ENCODE measurements at regions not wholly inside any gene's neighbourhood (a gene's known extent, or its start where the extent isn't known, plus 50 kb on each side); places are given as distances from the start of the nearest gene placed in this dataset.

DNA sequence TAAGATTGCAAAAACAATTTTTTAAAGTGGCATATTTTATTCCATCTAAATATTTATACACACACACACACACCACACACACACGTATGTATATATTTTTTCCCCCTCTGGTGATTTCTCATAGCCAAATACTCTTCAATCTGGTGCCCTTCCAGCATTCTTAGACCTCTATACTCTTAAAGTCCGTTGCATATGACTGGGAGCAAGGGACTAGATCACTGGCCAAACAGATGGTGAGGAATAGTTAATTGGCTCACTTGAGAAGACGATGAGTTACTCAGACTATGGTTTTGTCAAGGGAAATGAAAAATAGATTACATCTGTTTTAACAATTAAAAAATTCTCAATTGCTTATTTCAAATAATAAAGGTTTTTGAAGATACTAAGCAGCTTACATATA, 512.5 kb upstream of the LRRTM4 start:
- DNase-seq, result no peak

DNA sequence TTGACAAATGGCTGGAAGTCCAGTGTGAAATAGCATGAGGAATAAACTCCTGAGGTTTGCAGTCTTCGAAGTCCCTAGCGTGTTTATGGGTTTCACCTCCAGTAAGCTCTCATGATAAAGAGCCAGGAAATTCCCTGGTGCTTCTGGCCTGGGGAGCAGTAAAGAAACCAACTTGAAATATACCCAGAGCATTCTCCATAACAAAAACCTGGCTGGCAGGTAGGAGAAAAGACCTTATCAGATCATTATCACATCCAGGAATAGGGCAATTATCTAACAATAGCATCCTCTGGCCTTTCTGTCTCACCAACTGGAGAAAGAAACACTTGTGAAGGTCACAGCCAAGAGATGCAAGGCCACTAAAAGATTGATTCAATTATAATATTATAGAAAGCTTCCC, 513.6 kb upstream of the LRRTM4 start:
- DNase-seq, result no peak

DNA sequence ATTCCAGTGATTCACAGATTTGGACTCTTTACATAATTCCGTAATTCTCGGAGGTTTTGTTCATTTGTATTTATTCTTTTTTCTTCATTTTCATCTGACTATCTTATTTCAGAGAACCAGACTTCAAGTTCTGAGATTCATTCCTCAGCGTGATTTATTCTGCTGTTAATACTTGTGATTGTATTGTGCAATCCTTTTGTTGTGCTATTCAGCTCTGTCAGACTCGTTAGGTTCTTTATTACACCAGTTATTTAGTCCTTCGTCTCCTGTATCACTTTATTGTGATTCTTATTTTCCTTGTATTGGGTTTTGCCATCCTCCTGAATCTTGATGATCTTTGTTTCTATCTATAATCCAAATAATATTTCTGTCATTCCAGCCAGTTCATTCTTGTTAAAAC, 529.3 kb upstream of the LRRTM4 start:
- no peak for DNase-seq

DNA sequence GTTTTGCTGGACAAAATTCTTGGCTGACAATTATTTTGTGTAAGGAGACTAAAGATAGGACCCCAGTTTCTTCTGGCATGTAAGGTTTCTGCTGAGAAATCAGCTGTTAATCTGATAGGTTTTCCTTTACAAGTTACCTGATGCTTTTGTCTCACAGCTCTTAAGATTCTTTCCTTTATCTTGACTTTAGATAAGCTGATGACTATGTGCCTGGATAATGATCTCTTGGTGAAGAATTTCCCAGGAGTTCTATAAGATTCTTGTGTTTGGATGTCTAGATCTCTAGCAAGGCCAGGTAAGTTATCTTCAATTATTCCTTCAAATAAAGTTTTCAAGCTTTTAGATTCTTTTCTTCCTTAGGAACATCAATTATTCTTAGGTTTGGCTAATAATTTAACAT, 534.8 kb upstream of the LRRTM4 start:
- DNase-seq, result no peak

DNA sequence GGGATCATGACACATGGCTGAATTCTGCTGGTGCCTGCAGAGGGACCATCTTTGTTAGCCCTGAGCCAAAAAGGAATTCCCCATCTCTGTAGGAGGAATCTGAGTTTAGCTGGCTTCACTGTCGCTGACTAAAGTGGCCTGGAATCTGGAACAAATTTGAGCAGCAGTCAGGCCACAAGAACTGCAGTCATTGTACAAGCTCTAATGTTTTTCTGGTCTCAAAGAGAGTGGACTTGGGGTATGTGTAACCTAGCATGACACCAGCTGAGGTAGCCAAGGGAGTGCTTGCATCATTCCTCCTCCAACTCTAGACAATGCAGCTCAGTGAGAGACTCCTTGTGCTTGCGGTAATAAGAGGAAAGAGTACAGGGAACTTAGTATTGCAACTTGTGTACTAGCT, 539.1 kb upstream of the LRRTM4 start:
- no peak for DNase-seq

DNA sequence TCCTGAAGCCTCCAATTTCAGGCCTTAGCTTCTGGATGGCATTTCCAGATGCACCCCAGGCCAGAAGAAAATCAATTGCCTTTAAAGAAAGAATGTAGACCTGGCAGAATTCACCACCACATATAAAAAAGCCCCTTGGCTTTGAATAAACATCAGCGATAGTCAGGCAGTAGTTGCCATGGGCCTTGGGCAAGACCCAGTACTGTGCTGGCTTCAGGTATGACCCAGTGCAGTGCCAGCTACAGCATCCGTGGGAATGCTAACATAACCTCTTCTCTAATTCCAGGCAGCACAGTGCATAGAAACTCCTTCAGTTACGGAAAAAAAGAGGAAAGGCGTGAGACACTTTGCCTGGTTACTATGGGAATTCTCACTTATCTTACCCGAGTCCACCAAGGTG, 539.6 kb upstream of the LRRTM4 start:
- no peak for DNase-seq

DNA sequence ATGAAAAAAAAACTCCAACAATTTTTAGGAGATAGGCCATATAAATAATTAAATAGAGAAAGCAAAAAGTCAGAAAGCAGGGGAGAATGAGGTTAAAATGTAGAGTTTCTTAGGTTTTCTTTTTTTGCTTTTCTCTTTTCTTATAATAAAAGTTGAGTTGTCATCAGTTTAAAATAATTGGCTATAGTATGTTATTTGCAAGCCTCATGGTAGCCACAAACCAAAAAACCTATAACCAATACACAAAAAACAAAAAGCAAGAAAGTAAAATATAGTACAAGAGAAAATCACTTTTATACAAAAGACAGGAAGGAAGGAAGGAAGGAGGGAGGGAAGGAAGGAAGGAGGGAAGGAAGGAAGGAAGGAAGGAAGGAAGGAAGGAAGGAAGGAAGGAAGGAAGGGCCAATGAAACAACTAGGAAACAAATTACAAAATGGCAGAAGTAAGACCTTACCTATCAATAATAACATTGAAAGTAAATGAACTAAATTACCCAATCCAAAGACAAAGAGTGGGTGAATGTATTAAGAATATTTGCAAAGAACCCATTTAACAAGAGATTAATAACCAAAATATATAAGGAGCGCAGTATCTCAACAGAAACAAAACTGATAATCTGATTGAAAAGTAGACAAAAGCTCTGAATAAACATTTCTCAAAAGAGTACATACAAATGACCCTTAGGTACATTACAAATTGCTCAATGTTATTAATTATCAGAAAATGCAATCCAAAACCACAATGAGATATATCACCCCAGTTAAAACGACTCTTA, 541.3 kb upstream of the LRRTM4 start:
- DNase-seq, result no peak

DNA sequence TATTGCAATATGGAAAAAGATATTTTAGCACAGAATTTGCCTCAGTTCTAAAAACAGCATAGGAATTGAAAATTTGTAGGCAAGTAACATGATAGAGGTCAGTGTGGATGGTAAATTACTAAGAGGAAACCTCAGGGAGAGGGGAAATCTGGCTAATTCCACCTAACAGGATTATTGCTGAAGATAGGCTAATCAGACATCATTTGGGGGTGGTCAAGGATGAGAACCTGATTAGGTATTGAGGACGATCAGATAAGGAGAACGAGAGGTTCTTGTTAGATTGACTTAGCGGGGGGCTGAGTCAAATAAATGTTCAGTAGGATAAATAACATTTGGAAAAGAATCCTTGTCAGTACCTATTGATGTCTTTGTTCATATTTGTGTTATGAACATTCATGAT, 543.2 kb upstream of the LRRTM4 start:
- DNase-seq, result no peak

DNA sequence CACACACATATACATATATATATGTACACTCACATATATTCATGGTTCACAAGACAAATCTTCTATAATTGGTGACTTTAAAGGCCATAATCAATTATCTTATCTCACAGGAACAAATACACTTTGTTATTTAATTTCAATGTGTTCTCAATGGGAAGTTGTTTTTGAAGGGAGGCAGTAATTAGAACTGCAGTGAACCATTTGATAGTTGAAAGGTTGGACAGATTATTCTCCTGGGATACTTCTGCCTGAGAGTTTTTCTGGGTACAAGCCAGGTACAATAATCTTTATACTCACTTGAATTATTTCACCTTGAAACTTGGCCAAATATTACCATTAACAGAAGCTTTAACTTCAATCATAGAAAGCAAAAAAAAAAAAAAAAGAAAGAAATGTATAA, 546.6 kb upstream of the LRRTM4 start:
- DNase-seq, result peak; percentile 56 to 63

DNA sequence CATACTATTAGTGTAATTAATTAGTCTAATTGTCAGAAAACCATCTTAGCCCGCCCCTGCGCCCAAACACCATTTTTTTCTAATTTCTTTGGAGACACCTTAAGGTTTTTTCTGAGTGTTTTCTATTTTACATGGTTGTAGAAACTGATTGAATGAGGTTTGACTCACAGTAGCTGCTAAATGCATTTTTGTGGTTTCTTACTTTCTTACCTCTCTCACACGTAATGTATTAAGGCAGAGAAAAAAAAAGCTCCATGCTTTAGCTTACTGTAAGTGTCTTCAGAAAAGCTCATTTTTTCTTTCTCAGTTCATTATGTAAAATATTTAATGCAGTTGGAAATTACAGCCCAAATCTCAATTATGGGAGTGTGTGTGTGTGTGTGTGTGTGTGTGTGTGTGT, 548.5 kb upstream of the LRRTM4 start:
- DNase-seq, result no peak

DNA sequence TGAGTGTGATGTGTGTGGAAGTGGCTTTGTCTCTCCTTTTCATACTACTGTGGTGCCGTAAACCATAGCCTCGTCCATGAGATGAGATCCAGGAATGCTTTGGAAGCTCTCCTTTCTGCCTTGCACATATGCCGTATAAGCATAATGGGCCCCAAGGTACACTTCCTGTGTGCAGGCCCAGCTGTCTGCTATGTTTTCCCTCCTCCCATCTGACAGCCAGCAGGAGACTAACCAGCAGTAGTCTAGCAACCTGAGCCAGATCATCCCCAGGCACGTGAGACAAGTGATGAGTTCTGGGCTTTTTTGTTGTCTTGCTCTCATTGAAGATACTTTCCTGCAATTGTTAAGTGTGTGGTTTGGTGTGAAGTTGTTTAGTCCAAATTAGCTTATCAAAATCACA, 555.5 kb upstream of the LRRTM4 start:
- no peak for DNase-seq

DNA sequence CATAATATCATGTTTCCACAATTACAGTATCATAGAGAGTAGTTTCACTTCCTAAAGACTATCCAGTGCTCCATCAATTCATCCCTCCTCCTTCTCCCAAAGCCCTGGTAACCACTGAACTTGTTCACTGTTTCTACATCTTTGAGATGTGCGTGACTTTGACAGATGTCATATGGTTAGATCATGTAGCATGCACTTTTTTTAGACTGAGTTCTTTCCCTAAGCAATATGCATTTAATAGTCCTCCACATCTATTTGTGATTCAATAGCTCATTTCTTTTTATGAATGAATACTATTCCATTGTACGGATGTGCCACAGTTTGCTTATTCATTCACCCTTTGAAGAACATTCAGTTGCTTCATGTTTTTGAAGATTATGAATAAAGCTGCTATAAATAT, 560.4 kb upstream of the LRRTM4 start:
- DNase-seq, result no peak

DNA sequence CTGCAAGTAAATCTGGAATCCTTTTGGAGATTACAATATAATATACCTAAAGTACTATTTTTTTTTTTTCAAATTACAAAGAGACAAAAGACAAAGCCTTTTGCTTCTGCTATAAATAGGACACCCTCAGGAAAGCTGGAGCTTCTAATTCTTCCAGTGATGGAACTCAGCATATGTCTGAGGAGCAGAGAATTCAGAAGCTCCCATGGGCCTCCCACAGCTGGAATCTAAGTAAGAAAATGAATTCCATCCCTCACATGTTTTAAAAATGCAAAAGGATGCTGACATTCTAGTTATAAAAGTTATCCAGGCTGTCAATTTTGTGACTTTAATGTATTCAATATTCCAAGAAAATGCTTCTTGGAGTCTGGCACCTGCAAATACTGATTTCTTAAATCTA, 571.3 kb upstream of the LRRTM4 start:
- DNase-seq, result no peak

DNA sequence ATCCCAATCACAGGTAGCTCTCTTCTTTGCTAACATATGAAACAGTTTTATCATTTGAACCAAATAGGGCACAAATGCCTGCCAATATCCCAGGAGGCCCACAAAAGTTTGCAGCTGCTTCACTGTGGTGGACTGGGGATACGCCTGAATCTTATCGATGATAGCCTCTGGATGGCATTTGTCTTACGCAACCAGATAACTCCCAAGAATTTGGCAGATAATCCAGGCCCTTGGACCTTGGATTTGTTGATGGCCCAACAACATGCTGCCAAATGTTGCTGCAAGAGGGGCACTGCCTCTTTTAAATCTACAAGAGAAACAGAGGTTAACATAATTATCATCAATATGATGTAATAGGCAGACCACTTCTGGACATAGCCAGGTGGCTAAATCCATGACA, 587.1 kb upstream of the LRRTM4 start:
- no peak for DNase-seq

DNA sequence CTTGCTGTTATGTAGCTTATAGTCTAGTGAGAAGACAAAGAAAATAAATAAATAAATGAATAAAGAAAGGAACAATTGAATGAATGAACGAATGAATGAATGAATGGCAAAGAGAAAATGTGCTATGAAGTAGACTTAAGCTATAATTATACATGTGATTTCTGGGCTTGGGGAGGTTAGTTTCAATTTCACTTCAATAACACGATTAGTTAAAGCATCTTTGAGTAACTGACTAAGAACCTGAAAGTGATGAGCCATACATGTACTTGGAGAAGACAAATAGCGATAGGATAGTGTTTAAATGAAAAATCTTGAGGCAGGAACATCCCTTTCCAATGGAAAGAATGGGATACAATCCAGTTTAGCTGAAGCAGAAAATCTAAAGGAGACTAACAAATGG, 593.1 kb upstream of the LRRTM4 start:
- DNase-seq, result no peak

DNA sequence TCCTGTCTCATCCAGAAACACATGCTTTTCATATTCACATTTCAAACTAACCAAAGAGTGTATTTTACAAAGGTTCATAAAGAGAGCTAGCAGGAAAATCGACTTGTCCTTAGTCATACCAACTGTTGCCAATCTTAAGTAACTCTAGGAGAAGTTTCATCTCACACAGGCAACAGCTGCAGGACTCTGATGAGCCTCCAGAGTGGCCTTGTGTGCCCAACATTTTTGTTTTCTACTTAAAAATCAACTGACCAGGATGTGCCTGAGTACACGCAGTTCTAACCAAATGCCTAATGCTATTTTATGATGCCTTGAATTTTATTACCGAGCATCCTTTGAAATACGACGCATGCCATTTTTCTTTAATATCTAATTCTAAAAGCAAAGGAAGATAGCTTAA, 595.9 kb upstream of the LRRTM4 start:
- DNase-seq, result no peak

DNA sequence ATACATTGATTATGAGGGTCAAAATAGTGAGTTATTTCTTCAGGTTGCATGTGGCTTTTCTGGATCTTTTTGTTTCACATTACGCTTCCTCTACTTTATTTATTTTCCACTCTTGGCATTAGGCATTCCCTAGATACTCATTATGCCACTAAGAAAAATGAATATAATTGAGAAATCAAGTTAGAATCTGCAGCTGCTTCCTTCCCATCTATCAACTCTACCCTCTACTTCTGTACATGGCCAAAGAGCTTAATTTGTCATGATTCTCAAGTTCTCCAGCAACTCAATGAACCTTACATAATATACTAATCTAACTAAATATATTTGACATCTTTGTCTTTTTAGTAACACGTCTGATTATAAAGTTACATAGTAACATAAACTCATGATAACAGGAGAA, 598.1 kb upstream of the LRRTM4 start:
- no peak for DNase-seq

DNA sequence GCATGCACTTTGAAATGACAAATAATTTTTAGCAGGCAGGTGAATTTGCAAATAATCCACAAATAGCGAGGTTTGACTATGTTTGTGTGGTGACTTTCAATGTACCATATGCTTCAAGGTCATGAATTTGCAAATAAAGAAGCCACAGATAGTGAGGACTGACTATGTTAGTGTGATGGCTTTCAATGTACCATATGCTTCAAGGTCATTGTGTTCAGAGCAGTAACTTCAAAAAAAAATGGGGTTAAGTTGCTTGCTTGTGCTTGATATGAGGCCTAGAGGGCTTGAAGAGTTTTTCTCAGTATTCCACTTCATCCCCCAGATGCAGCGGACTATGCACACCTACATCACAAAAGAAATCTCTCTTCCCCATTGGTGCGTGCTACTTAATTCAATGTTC, 602.9 kb upstream of the LRRTM4 start:
- DNase-seq, result no peak

DNA sequence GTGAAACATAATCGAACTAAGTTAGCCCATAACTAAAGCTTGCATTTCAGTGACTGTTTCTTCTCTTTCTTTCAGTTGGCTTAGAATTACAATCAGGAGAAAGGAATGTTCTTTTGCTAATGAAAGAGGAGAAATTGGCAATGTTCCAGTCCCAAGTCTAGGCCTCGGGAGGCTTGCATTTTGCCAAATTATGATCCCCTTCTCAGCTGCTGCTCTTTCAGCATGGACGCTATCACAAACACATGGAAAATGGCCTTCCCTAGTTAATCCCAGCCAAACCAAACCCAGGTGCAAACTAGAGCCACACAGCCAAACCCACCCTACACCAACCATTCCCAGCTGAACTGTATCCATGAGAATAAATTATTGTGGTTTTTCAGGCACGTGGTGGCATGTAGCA, 605.2 kb upstream of the LRRTM4 start:
- DNase-seq, result no peak

DNA sequence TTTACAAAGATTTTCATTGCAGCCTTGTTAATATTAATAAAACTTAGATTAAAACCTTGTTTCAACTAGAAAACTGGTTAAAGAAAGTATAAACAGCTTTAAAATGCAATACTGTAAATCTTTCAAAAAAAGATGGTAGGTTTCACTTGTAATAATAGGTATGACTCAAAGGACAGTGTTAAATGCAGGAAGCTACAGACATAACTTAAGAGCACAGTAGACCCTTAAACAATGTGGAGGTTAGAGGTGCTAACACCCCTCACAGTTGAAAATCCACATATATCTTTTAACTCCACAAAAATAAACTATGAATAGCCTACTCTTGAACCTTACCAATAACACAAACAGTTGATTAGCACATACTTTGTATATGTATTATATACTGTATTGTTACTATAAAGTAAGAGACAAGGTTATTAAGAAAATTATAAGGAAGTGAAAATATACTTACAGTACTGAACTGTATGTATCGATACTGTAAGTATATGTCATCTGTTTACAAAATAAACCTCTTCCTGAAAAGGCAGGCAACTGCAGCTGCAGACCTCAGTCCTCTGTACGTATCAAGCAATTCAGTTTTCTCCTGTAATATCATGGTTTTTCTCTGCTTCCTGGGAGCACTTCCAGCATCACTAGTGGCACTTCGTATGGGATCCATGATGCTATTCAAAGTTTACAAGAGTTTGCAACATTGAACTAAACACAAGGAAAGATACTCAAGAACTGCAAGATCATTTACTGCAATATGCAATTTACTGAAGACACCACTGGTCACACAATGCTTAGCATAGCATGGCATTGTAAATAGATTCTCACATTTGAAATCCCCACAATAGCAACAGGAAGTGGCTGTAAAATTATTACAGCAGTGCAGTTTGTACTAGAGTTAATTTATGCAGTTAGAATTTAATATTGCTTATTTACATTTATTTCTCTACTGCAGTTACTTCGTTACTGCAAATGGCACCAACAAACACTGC, 610.5 kb upstream of the LRRTM4 start:
- DNase-seq, result no peak

DNA sequence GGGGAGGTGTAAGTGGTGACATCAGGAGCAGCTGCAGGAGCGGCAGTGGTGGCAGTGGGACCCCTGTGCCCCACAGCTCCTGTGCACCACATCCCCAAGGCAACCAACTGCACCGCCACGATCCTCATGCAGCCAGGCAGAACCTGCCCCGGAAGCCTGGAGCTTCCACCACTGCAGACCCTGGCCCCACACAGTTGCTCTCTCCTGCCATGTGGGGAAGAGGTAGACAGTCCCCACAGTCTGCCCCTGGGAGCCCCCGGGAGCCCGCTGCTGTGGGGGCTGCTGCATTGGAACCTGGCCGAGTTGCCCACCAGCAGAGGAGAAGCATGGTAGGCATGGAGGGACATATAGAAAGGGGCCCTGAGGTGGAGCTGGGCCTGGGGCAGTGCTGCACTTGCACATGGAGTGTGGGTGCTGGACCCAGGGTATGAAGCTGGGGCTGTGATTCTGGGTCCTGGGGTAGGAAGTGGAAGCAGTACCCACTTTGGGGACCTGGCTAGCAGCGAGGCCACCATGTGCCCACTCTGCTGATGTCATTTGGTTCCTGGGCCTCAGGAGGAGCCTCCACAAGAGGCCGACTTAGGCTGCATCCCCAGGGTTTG, 623.3 kb upstream of the LRRTM4 start:
- DNase-seq, result no peak

DNA sequence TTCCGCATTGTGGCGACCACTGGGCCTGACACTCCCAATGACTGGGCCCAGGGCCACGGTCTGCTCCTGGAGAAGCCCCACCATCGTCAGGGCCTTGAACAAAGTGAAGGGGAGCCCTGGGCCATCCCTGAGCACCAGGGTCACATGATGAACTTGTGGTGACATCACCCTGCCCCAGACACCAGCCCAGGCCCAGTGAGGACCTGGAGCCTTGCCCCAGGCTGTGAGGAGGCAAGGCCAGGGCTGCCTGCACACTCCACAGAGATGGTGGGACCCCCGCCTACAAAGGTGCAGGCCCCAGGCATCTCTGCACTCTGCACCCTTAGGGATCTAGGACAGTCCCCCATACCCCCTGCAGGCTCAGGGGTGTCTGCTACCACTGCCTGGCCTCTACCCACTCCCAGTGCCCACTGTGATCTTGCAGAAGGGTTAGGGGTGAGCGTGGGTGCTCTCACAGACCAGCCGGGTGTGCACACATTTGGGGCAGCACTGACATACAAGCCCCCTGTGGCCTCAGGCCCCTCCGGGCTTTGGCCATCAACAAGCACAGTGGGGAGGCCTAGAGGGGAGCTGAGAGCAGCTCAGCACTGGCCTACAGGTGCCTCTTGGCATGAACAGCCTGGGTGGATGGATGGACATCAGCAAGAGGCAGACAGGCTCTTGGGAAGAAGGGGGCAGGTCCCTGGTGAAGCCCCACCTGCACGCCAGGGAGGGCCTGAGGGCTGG, 624.0 kb upstream of the LRRTM4 start:
- DNase-seq, result no peak

DNA sequence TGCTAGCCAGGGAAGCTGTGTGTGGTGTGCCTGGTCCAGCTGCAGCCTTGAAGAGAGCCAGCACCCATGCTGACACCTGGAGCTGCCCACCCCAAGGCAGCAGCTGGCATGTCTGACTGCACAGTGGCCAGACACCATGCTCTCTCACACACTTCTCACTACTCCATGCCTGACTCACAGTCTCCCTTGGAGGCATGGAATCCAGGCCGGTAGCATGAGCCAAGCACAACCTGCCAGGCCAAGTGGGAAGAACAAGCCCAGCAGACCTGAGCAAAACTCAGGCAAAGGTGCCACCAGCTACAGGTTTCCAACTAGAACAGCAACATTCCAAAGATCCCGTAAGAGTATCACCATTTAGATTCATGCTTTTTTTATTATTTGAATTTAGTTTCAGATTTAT, 625.3 kb upstream of the LRRTM4 start:
- DNase-seq, result no peak
